ENCODE measurements at regions not wholly inside any gene's neighbourhood (a gene's known extent, or its start where the extent isn't known, plus 50 kb on each side); places are given as distances from the start of the nearest gene placed in this dataset.

DNA sequence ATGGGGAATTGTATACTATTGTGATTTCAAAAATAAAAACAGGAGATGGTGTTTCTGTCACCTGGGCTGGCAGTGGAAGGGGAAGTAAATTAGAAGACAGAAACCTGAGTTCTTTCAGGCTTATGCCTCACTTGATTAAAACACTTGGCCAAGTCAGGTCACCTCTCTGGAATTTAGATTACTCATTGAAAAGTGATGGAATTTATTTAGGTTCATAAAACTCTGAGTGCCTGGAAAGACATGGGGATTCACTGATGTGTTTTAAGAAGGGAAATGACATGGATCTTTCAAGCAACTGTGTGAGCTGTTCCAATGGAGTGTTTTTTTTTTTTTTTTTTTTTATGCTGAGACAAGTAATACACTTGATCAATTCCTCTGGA lies 400.1 kb downstream of the TMEM135 start:
- in situ Hi-C loops (cut with MboI; ENCODE audit: low sequenced_read_pairs), result no loop called here

- in situ Hi-C loops (cut with MboI; ENCODE audit: low sequenced_read_pairs), result no loop called here
Measured at GRCh38 chr11:87437133-87437843, 399.6 kb downstream of the TMEM135 start.

DNA sequence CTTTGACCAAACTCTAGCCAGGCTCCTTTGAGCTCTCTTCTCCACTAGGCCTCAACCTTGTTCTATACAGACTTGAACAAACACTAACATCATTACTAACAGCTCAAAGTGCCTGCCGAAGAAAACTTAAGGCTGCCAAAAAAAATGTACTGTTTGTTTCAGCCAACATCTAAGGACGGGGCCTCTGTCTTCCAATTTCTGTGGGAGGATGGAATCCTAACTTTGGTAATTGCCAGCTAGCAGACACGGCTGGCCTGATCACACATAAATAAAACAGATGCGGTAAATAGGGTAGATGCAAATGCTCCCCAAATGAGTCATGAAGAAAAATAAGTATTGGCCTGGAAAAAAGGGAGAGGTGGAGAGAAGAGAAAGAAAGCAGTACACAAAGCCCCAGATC lies 394.3 kb downstream of the TMEM135 start:
- in situ Hi-C loops (cut with MboI; ENCODE audit: low sequenced_read_pairs), result no loop called here

- in situ Hi-C loops (cut with MboI; ENCODE audit: low sequenced_read_pairs), result no loop called here
Measured at GRCh38 chr11:87431392-87431791, 393.7 kb downstream of the TMEM135 start.

DNA sequence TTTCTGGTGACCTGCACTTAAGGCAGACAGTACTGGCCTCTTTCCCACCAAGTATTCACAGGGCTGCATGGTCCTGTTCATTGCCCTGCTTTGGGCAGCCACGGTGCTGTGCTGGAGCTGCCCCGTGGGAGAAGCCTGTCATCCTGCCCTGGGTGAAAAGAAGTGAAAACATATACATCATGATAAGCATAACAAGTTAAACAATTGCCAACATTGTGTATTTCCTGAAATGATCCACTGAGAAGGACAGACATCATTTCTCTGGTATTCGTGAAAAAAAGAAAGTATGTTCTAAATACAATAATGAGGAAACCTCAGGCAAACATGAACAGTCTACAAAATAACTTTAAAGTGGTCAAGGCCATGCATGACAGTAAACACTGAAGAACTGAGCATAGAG lies 393.1 kb downstream of the TMEM135 start:
- in situ Hi-C loops (cut with MboI; ENCODE audit: low sequenced_read_pairs), result no loop called here

DNA sequence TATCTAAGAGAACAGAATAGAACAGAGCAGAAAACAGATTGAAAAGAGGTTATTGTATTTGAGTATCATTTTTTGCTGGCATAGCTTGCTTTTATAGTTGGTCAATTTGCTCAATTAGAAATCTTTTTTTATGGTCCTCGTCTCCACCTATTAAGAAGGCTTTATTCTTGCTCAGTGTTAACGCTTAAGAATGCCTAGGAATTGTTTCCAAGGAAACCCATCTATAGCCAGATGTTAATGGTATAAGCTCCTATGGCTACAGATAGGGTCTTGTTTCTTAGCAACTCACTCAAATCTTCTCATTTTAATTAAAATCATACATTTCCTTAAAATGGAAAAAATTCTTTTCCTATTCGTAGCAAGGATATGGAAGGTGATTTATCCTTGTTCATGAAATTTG lies 392.3 kb downstream of the TMEM135 start:
- in situ Hi-C loops (cut with MboI; ENCODE audit: low sequenced_read_pairs), result no loop called here

- in situ Hi-C loops (cut with MboI; ENCODE audit: low sequenced_read_pairs), result no loop called here
Measured at GRCh38 chr11:87428266-87428665, 390.5 kb downstream of the TMEM135 start.

GRCh38 chr11:87425943-87426342 lies 388.2 kb downstream of the TMEM135 start:
- in situ Hi-C loops (cut with MboI; ENCODE audit: low sequenced_read_pairs), result no loop called here

DNA sequence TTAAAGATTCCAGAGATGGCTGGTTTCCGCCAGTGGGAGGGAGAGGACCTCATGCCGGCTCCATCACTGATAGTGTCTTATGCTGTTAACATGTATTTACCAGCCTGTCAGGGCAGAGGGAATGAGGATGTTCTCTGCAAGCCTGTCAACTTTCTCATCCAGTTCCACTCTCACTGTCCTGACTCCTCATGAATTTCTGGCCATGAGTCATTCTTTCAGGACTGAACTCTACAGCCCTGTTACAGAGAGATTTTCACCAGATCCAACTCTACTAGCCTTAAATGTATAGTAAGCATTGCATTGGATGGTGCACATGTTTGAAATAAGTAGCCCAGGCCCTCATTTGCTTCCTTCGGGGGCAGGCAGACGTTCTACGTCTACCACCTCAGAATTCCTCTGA lies 387.7 kb downstream of the TMEM135 start:
- in situ Hi-C loops (cut with MboI; ENCODE audit: low sequenced_read_pairs), result no loop called here

DNA sequence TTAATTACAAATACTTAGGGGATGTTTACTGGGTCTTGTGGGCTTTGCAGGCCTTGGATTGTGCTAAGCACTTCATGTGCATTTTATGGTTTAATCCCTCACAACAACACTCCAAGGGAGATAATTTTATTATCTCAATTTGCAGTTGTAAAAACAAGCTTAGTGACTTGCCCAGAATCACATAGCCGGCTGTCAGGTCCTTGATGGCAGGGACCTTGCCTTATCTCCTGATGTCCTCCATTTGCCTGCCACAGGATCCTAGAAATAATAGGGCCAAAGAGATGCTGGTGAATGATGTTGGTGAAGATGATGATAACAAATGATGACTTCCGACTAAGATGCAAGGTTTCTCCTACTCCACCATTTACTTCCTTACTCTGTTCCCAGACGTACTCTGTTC lies 385.4 kb downstream of the TMEM135 start:
- in situ Hi-C loops (cut with MboI; ENCODE audit: low sequenced_read_pairs), result loop anchor here (25.0 kb wide), 1 partner anchor 486 kb away; no protein-coding TSS in a partner anchor

DNA sequence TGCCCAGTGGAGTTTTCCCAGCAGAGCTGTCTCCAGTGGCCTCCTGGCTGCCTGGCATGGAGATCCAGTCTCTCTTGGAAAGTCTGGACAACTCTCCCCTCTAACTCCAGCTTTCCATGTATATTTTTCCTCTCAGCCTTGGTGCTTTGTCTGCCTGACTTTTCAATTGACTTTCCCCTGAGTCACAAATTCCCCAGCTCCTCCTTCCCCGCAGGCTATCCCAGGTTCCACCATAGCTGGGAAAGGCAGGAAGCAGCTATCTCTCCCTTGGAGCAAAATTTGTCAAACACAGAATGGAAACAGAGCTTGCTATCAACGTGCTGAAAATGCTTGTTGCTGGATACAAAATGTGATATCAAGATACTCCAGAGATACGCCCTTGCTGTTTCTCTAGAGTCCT lies 384.8 kb downstream of the TMEM135 start:
- in situ Hi-C loops (cut with MboI; ENCODE audit: low sequenced_read_pairs), result loop anchor here (25.0 kb wide), 1 partner anchor 485 kb away; no protein-coding TSS in a partner anchor

DNA sequence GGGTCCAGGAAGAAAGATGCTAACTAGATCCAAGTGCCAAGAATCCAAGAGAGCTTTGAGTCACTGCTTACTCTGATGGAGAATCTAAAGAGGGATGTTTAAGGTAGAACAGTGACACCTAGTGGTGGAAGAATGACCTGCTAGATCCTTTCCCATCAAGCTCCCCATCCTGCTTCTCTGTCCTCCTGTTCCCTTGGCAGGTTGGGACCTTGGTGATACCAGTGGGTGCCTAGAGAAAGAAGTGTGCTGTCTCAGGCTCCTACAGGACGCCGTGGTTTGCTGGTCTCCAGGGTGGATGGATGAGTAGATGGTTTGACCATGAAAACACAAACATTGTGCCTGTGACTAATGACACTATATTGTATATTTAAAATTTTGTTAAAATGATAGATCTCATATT lies 383.7 kb downstream of the TMEM135 start:
- in situ Hi-C loops (cut with MboI; ENCODE audit: low sequenced_read_pairs), result loop anchor here (25.0 kb wide), 1 partner anchor 484 kb away; no protein-coding TSS in a partner anchor

DNA sequence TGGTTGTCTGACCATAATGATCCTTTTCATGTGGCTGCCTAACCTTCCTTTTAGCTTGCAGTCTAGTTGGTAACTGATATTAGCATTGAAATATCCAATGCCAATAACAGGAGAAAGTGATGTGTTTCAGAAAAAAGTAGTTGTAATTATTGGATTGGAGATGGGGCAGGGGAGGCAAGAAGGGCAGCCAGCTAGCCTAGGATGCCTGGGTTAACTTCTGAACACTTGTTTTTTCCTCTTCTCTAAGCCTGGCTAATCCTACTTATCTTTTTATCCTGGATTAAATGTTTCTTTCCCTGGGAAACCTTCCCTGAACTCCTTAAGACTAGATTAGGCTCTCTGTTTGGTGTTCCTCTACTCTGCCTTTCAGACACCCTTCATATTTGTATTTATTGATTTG lies 380.2 kb downstream of the TMEM135 start:
- in situ Hi-C loops (cut with MboI; ENCODE audit: low sequenced_read_pairs), result loop anchor here (25.0 kb wide), 1 partner anchor 481 kb away; no protein-coding TSS in a partner anchor

DNA sequence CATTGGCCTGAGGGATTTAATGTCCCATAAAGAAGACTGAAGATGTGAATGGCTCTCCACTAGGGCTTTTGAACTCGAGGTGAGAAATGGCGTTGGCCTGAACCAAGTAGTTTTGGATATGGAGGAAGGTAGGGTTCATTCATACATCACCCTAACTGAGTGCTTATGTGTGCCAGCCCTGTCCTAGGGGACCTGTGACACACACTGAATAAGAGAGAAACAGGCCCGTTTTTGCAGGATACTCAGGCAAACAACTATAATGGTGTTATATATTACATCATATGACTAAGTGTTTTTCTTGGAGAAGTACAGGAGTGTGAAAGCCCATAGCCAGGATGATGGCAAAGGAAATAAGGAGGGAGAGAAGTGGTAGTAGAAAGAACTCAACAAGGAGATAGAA lies 368.1 kb downstream of the TMEM135 start:
- in situ Hi-C loops (cut with MboI; ENCODE audit: low sequenced_read_pairs), result loop anchor here (25.0 kb wide), 1 partner anchor 469 kb away; no protein-coding TSS in a partner anchor

- in situ Hi-C loops (cut with MboI; ENCODE audit: low sequenced_read_pairs), result loop anchor here (25.0 kb wide), 1 partner anchor 468 kb away; no protein-coding TSS in a partner anchor
Measured at GRCh38 chr11:87405356-87405755, 367.6 kb downstream of the TMEM135 start.

GRCh38 chr11:87401653-87402052 lies 363.9 kb downstream of the TMEM135 start:
- in situ Hi-C loops (cut with MboI; ENCODE audit: low sequenced_read_pairs), result loop anchor here (25.0 kb wide), 1 partner anchor 464 kb away; no protein-coding TSS in a partner anchor

DNA sequence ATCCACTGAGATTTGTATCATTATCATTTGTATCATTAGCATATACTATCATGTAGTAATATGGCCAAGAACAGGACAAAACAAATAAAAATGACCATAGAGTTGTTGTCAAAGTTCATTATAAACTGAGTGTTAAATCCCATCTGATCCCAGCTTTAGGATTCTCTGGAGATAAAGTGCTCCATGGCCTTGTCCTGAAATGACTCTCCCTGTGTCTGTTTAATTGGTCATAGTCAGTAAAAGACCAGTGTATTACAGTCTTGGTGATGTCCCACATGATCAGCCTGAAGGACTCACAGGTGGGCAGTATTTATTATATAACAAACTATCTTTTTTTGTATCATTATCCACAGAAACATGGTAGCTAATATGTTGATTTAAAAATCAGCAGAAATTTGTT lies 361.6 kb downstream of the TMEM135 start:
- in situ Hi-C loops (cut with MboI; ENCODE audit: low sequenced_read_pairs), result no loop called here

DNA sequence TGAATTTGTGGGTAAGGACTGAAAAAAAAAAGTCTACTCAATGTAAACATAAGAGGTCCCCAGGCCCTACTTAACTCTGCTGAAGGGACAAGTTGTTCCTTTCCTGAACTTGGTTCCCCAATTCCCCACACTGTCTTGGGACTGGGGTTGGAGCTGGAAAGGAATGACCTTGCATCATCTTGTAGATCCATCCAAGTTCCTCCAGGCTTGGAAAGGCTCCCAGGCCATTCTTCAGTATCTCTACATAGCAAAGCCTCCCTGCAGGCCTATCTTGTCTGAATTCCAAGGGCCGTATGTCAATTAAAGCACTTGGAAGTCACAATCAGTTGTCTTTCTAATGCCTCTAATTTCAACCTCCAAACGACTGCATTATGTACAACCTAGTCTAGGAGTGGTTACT lies 361.2 kb downstream of the TMEM135 start:
- in situ Hi-C loops (cut with MboI; ENCODE audit: low sequenced_read_pairs), result no loop called here

DNA sequence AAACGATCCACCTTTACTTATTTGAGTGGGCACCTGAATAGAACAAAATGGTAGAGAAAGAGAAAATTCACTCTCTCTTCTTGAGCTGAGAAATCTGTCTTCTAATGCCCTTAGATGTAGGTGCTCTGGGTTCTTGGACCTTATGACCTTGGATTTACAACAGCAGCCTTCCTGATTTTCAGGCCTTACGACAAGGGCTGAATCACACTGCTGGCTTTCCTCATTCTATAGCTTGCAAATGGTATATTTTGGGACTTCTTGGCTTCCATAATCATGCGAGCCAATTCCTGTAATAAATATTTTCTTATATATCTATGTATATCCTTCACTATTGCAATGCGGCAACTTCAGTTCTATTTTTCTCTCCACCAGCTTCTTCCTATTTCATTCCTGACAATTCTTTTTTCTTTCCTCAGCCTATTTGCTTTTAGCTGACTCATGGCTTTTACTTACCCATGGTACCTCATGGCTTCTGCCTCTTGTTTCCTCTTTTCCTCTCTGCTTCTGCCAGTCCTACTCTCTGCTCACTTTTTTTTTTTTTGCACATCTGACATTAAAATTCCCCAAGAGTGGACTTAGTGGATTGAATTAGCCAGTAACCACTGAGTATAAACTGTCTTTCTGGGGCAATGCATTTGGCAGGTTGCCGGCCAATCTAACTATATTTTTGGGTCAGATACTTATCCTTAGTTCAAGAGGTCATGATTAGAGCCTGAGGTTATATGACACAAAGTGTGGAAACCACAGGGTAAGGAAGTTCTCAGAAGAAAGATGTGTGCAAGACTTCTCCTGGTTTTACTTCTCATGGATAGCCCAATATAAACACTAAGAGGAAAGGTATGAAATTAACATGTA lies 359.5 kb downstream of the TMEM135 start:
- in situ Hi-C loops (cut with MboI; ENCODE audit: low sequenced_read_pairs), result no loop called here

- in situ Hi-C loops (cut with MboI; ENCODE audit: low sequenced_read_pairs), result no loop called here
Measured at GRCh38 chr11:87394924-87395323, 357.2 kb downstream of the TMEM135 start.

DNA sequence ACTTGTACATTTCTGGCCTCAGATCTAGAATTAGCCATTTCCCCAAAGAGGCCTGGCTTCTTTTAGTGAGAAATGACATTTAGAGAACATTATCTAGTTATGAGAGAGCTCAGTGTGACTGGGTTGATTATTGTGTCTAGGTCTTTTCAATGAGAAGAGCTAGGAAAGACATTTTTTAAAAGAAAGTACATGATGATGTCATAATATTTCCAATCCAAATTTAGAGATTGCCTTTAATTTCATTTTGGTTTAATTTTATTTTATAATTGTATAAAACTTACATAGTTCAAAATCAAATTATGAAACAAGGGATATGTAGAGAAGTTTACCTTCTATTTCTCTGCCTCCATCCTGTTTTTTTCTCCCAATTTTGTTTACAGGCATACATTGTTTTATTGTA lies 354.9 kb downstream of the TMEM135 start:
- in situ Hi-C loops (cut with MboI; ENCODE audit: low sequenced_read_pairs), result no loop called here

- in situ Hi-C loops (cut with MboI; ENCODE audit: low sequenced_read_pairs), result no loop called here
Measured at GRCh38 chr11:87391496-87391895, 353.8 kb downstream of the TMEM135 start.

Measured in HL-60/S4 (cell line).